HG03066 (cell line): ENCODE measurements at regions not wholly inside any gene's neighbourhood (a gene's known extent, or its start where the extent isn't known, plus 50 kb on each side); places are given as distances from the start of the nearest gene placed in this dataset.
"Not testable (repeated sequence)": the region's sequence is repeated elsewhere in the genome, so short reads cannot be mapped to it uniquely, and the experiment has no call there.

ENCODE experiments used
- ATAC-seq: cut with Tn5 transposase; IDR thresholded peaks from one replicate; pipeline ENCODE4 v1.9.1; 2021; ENCODE audit warnings: low read depth; ENCODE audit not compliant: unreplicated experiment

- ATAC-seq: no peak
Observed at GRCh38 chr4:66490729-66491128, 820.4 kb upstream of the EPHA5 start.

- ATAC-seq: no peak
Observed at GRCh38 chr4:66489783-66490452, 819.6 kb upstream of the EPHA5 start.

- ATAC-seq: no peak
Observed at GRCh38 chr4:66489370-66489769, 819.1 kb upstream of the EPHA5 start.

GRCh38 chr4:66486068-66486467, 815.8 kb upstream of the EPHA5 start:
- no peak for ATAC-seq

GRCh38 chr4:66482186-66482585, 811.9 kb upstream of the EPHA5 start:
- ATAC-seq: no peak

- no peak for ATAC-seq
Observed at GRCh38 chr4:66475596-66475995, 805.3 kb upstream of the EPHA5 start.

GRCh38 chr4:66465111-66465510, 794.8 kb upstream of the EPHA5 start:
- no peak for ATAC-seq

- ATAC-seq: not testable (repeated sequence)
Observed at GRCh38 chr4:66462890-66463289, 792.6 kb upstream of the EPHA5 start.

GRCh38 chr4:66451741-66452140, 781.5 kb upstream of the EPHA5 start:
- no peak for ATAC-seq

- ATAC-seq: no peak
Observed at GRCh38 chr4:66443008-66443407, 772.7 kb upstream of the EPHA5 start.

GRCh38 chr4:66439508-66439907, 769.2 kb upstream of the EPHA5 start:
- no peak for ATAC-seq

- ATAC-seq: no peak
Observed at GRCh38 chr4:66433706-66434105, 763.4 kb upstream of the EPHA5 start.

GRCh38 chr4:66430856-66431255, 760.6 kb upstream of the EPHA5 start:
- no peak for ATAC-seq

- no peak for ATAC-seq
Observed at GRCh38 chr4:66429276-66429675, 759.0 kb upstream of the EPHA5 start.

- ATAC-seq: no peak
Observed at GRCh38 chr4:66416425-66416824, 746.1 kb upstream of the EPHA5 start.

- ATAC-seq: no peak
Observed at GRCh38 chr4:66404141-66404540, 733.9 kb upstream of the EPHA5 start.

- ATAC-seq: no peak
Observed at GRCh38 chr4:66376921-66377320, 706.6 kb upstream of the EPHA5 start.

GRCh38 chr4:66376396-66376795, 706.1 kb upstream of the EPHA5 start:
- ATAC-seq: no peak

GRCh38 chr4:66373268-66373667, 703.0 kb upstream of the EPHA5 start:
- no peak for ATAC-seq

GRCh38 chr4:66372706-66373105, 702.4 kb upstream of the EPHA5 start:
- ATAC-seq: no peak

- ATAC-seq: no peak
Observed at GRCh38 chr4:66367043-66367660, 696.9 kb upstream of the EPHA5 start.

GRCh38 chr4:66360395-66360794, 690.1 kb upstream of the EPHA5 start:
- ATAC-seq: not testable (repeated sequence)
